NB4 (cell line): ENCODE measurements at regions not wholly inside any gene's neighbourhood (a gene's known extent, or its start where the extent isn't known, plus 50 kb on each side); places are given as distances from the start of the nearest gene placed in this dataset.

ENCODE experiments used
- CTCF ChIP-seq: IDR thresholded peaks from one replicate; pipeline ENCODE4 v1.5.1; 2012; ENCODE audit warnings: low read depth, low read length
- POLR2A ChIP-seq: IDR thresholded peaks from 2 replicates; pipeline ENCODE4 v1.6.1; 2011; ENCODE audit warnings: mild to moderate bottlenecking; ENCODE audit not compliant: insufficient read length; ENCODE audit errors: extremely low read depth

- TF ChIP-seq CTCF (no peak), POLR2A (no peak)
Observed at GRCh38 chr4:187504974-187505797, 490.4 kb upstream of the ZFP42 start.
